ENCODE measurements at regions not wholly inside any gene's neighbourhood (a gene's known extent, or its start where the extent isn't known, plus 50 kb on each side); places are given as distances from the start of the nearest gene placed in this dataset.

- TF ChIP-seq CTCF (IDR thresholded peaks at IDR 0.05; ENCODE audit: poor library complexity) (no peak), EZH2 (IDR thresholded peaks at IDR 0.05; ENCODE audit: borderline replicate concordance) (no peak)
These were observed 140.9 kb upstream of the SOD1 start for GRCh38 chr21:31518580-31518979.

Measured in hepatocyte (in vitro differentiated cells).